ENCODE measurements at regions not wholly inside any gene's neighbourhood (a gene's known extent, or its start where the extent isn't known, plus 50 kb on each side); places are given as distances from the start of the nearest gene placed in this dataset.

DNA sequence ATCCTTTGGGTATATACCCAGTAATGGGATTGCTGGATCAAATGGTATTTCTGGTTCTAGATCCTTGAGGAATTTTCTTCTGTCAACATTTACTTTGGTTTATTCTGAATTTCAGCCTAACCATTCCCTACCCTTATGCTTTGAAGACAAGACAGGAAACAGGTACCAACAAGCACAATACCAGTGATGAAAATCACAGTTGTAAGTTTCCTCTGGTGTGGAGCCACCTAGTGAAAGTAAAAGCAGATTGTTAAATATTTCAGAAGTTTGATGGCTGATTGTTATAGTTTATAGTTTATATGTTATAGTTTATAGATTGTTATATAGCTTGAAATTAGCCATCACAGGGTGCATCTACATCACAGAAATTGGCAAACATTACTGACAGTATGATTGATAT, 104.5 kb upstream of the AGA start:
- BruUV-seq (replicated peaks) = no TSS peak
- in situ Hi-C loops (cut with MboI; ENCODE audit: low sequenced_read_pairs) (loop anchor here (25.0 kb wide), 1 partner anchor 1184 kb away; no protein-coding TSS in a partner anchor), intact Hi-C loops (cut with micrococcal nuclease) (loop anchor here (10.0 kb wide), 1 partner anchor 172 kb away; no protein-coding TSS in a partner anchor), dilution Hi-C loops (cut with HindIII; ENCODE audit: low sequenced_read_pairs, unreplicated experiment) (no loop called here)
- Histone ChIP-seq H3K14ac (replicated peaks; ENCODE audit: low read depth, low read length) (no peak overlapping the region), H3K36me3 (ENCODE audit: control insufficient read depth, insufficient read depth, low read length) (no peaks in the 10 kb centered on the region), H4K8ac (ENCODE audit: low read depth in 2 of 2, low read length in 2 of 2) (no peak overlapping the region), H3K79me1 (ENCODE audit: low read depth in 1 of 2, low read length in 2 of 2) (no peaks in the 10 kb centered on the region), H3K56ac (ENCODE audit: extremely low read depth, insufficient read depth, low read length) (no peak overlapping the region), H2BK120ac (ENCODE audit: low read depth, low read length) (no peak overlapping the region), H2AK5ac (ENCODE audit: low read depth, low read length) (no peak overlapping the region), H3K4ac (ENCODE audit: low read depth, low read length) (no peak overlapping the region), H3K4me3 (ENCODE audit: insufficient read depth, low read depth, low read length) (no peak overlapping the region), H3K23ac (ENCODE audit: low read depth, low read length) (no peak overlapping the region), H2AFZ (replicated peaks; ENCODE audit: low read length, poor library complexity) (no peak overlapping the region), H3K18ac (ENCODE audit: low read depth, low read length) (no peak overlapping the region), H2AK9ac (replicated peaks; ENCODE audit: low read depth, low read length, poor library complexity) (no peak overlapping the region), H2BK15ac (ENCODE audit: low read depth, low read length) (no peak overlapping the region), H3K27me3 (ENCODE audit: control insufficient read depth, insufficient read depth, low read length) (no peaks in the 10 kb centered on the region), H4K5ac (ENCODE audit: low read depth, low read length) (no peak overlapping the region), H3K9me3 (ENCODE audit: control insufficient read depth, insufficient read depth, low read length) (no peaks in the 10 kb centered on the region), H3K4me1 (ENCODE audit: control insufficient read depth, insufficient read depth, low read length) (no peaks in the 10 kb centered on the region), H4K20me1 (ENCODE audit: insufficient read depth, low read length) (no peaks in the 10 kb centered on the region), H4K91ac (ENCODE audit: insufficient read depth, low read depth, low read length) (no peak overlapping the region), H3K9me1 (ENCODE audit: insufficient read depth, low read length) (no peaks in the 10 kb centered on the region), H2BK20ac (ENCODE audit: low read depth, low read length) (no peak overlapping the region), H3K4me2 (ENCODE audit: low read depth, low read length) (no peak overlapping the region), H3K9ac (ENCODE audit: low read depth, low read length) (no peak overlapping the region), H3K27ac (ENCODE audit: insufficient read depth, low read length) (no peak overlapping the region), H2BK5ac (ENCODE audit: low read depth, low read length, poor library complexity, severe bottlenecking) (no peak overlapping the region)
- ChIA-PET POLR2A (ENCODE audit: unreplicated experiment) (no interaction called here), CTCF (no interaction called here)
- ATAC-seq (ENCODE audit: low read depth) (no peak), DNase-seq (peak; percentile 26)
- no peak for TF ChIP-seq USF2 (IDR thresholded peaks at IDR 0.05; ENCODE audit: low read depth, low read length)
- no peak for TF ChIP-seq POLR2A (IDR thresholded peaks at IDR 0.05; ENCODE audit: low read depth, low read length)
- TF ChIP-seq MAFK (IDR thresholded peaks at IDR 0.05; ENCODE audit: low read depth, low read length) = no peak
- peak; percentile 32; the same call in 1 of the 2 replicates for TF ChIP-seq CTCF (conservative IDR thresholded peaks at IDR 0.05; ENCODE audit: low read depth, low read length)
- no peak for TF ChIP-seq FOS (IDR thresholded peaks at IDR 0.05; ENCODE audit: low read depth, low read length)
- TF ChIP-seq BHLHE40 (IDR thresholded peaks at IDR 0.05; ENCODE audit: low read depth, low read length) = no peak
- no peak for TF ChIP-seq RCOR1 (IDR thresholded peaks at IDR 0.05; ENCODE audit: insufficient replicate concordance, low read length)
- TF ChIP-seq CHD1 (IDR thresholded peaks at IDR 0.05; ENCODE audit: low read depth, low read length) = no peak
- no peak for TF ChIP-seq CEBPB (IDR thresholded peaks at IDR 0.05; ENCODE audit: low read depth, low read length)
- peak; percentile 32; the same call in 1 of the 2 replicates for TF ChIP-seq SMC3 (IDR thresholded peaks at IDR 0.05; ENCODE audit: low read depth, low read length)
- TF ChIP-seq RAD21 (IDR thresholded peaks at IDR 0.05; ENCODE audit: low read length) = peak; percentile 34; the same call in 1 of the 2 replicates
- no peak for TF ChIP-seq NFE2L2 (IDR thresholded peaks at IDR 0.05; ENCODE audit: low read depth, low read length)
- TF ChIP-seq, protein P1, sequence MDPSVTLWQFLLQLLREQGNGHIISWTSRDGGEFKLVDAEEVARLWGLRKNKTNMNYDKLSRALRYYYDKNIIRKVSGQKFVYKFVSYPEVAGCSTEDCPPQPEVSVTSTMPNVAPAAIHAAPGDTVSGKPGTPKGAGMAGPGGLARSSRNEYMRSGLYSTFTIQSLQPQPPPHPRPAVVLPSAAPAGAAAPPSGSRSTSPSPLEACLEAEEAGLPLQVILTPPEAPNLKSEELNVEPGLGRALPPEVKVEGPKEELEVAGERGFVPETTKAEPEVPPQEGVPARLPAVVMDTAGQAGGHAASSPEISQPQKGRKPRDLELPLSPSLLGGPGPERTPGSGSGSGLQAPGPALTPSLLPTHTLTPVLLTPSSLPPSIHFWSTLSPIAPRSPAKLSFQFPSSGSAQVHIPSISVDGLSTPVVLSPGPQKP (IDR thresholded peaks at IDR 0.05; ENCODE audit: borderline replicate concordance, low read depth, low read length) = no peak
- no peak for TF ChIP-seq MXI1 (IDR thresholded peaks at IDR 0.05; ENCODE audit: borderline replicate concordance, low read depth, low read length)

Data from IMR-90 (cell line).